DMS53 (cell line): ENCODE measurements at regions not wholly inside any gene's neighbourhood (a gene's known extent, or its start where the extent isn't known, plus 50 kb on each side); places are given as distances from the start of the nearest gene placed in this dataset.

Experiments
- DNase-seq: peaks from one replicate; lab custom pipeline; 2025; lab: John Stamatoyannopoulos, UW

GRCh38 chr9:84177407-84177806 is 163.2 kb downstream of the SLC28A3 start:
- DNase-seq, result no peak

GRCh38 chr9:84179531-84179930 is 161.0 kb downstream of the SLC28A3 start:
- no peak for DNase-seq

GRCh38 chr9:84187090-84187489 is 153.5 kb downstream of the SLC28A3 start:
- no peak for DNase-seq

- DNase-seq, result no peak
Measured at GRCh38 chr9:84189904-84190303, 150.7 kb downstream of the SLC28A3 start.

GRCh38 chr9:84190411-84190810 is 150.1 kb downstream of the SLC28A3 start:
- DNase-seq, result no peak

GRCh38 chr9:84206801-84207370 is 133.7 kb downstream of the SLC28A3 start:
- no peak for DNase-seq

GRCh38 chr9:84207491-84207951 is 133.0 kb downstream of the SLC28A3 start:
- no peak for DNase-seq

GRCh38 chr9:84212246-84212645 is 128.3 kb downstream of the SLC28A3 start:
- DNase-seq, result no peak

- no peak for DNase-seq
Measured at GRCh38 chr9:84212982-84213381, 127.6 kb downstream of the SLC28A3 start.

GRCh38 chr9:84216151-84216550 is 124.4 kb downstream of the SLC28A3 start:
- no peak for DNase-seq

GRCh38 chr9:84218322-84218721 is 122.2 kb downstream of the SLC28A3 start:
- DNase-seq, result no peak

GRCh38 chr9:84224246-84224645 is 116.3 kb downstream of the SLC28A3 start:
- DNase-seq, result no peak
